ENCODE measurements at regions not wholly inside any gene's neighbourhood (a gene's known extent, or its start where the extent isn't known, plus 50 kb on each side); places are given as distances from the start of the nearest gene placed in this dataset.

DNA sequence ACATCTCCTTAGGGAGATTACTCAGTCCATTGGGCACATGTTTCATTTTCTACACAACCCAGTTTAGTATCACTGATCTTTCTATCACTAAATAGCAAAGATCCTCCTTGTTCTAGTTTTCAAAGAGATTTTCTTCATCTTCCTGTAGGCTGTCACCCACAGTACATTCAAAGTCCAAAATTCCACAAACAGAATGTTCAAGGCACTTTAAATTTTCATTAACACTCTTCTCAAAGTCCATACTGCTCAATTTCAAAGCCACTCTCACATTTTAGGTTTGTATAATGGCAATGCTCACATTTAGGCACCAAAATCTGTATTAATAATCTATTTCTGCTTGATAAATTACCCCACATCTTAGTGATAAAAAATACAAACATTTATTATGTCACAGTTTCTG lies 152.8 kb downstream of the FSIP2 start:
- no peaks in the 10 kb centered on the region for H3K27me3 ChIP-seq
- intact Hi-C loops (cut with DNase I; ENCODE audit: low total_unique reads) = no loop called here
- no peaks in the 10 kb centered on the region for H3K4me1 ChIP-seq
- no peak overlapping the region for H3K4me3 ChIP-seq
- no peaks in the 10 kb centered on the region for H3K36me3 ChIP-seq
- TF ChIP-seq EP300 (IDR thresholded peaks at IDR 0.05) = no peak
- no peak for TF ChIP-seq POLR2A (IDR thresholded peaks at IDR 0.05)
- TF ChIP-seq, protein P1, sequence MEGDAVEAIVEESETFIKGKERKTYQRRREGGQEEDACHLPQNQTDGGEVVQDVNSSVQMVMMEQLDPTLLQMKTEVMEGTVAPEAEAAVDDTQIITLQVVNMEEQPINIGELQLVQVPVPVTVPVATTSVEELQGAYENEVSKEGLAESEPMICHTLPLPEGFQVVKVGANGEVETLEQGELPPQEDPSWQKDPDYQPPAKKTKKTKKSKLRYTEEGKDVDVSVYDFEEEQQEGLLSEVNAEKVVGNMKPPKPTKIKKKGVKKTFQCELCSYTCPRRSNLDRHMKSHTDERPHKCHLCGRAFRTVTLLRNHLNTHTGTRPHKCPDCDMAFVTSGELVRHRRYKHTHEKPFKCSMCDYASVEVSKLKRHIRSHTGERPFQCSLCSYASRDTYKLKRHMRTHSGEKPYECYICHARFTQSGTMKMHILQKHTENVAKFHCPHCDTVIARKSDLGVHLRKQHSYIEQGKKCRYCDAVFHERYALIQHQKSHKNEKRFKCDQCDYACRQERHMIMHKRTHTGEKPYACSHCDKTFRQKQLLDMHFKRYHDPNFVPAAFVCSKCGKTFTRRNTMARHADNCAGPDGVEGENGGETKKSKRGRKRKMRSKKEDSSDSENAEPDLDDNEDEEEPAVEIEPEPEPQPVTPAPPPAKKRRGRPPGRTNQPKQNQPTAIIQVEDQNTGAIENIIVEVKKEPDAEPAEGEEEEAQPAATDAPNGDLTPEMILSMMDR (IDR thresholded peaks at IDR 0.05) = no peak
- TF ChIP-seq POLR2AphosphoS5 (IDR thresholded peaks at IDR 0.05) = no peak
- H3K27ac ChIP-seq = no peak overlapping the region
- no peak for DNase-seq
- H3K9me3 ChIP-seq = no peaks in the 10 kb centered on the region

DNA sequence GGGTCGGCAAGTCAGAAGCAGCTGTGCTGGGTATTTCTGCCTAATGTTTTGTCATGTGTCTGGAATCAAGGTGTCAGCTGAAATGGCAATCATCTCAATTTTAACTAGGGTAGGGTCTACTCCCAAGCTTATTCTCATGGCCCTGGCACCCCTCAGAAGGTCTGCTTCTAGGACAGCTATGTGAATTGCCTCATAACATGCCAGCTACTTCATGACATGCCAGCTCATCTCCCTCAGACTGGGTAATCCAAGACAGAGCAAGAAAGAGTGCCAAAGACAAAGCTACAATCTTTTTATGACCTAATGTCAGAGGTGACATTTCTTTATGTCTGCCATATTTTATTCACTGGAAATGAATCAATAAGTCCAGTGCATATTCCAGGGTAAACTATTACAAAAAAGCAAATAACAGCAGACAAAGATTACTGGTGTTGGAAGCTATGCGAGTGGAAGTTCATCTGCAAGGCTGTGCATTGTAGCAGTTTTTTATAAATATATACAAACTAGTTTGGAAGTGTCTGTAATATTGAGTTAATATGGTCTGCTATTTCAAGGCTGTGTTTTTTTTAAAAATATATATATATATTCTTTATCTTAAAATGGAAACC lies 153.3 kb downstream of the FSIP2 start:
- Histone ChIP-seq H3K27me3 (no peaks in the 10 kb centered on the region), H3K9me3 (no peaks in the 10 kb centered on the region), H3K4me3 (no peak overlapping the region), H3K27ac (no peak overlapping the region), H3K4me1 (no peaks in the 10 kb centered on the region), H3K36me3 (no peaks in the 10 kb centered on the region)
- intact Hi-C loops (cut with DNase I; ENCODE audit: low total_unique reads) = no loop called here
- 74 to 81% (median 78%) methylated on average over 2 of the region's 2 CpGs for WGBS, 5 donors
- TF ChIP-seq, protein P1 (IDR thresholded peaks at IDR 0.05) = no peak
- no peak for TF ChIP-seq EP300 (IDR thresholded peaks at IDR 0.05)
- TF ChIP-seq POLR2AphosphoS5 (IDR thresholded peaks at IDR 0.05) = no peak
- TF ChIP-seq POLR2A (IDR thresholded peaks at IDR 0.05) = no peak
- no peak for DNase-seq

DNA sequence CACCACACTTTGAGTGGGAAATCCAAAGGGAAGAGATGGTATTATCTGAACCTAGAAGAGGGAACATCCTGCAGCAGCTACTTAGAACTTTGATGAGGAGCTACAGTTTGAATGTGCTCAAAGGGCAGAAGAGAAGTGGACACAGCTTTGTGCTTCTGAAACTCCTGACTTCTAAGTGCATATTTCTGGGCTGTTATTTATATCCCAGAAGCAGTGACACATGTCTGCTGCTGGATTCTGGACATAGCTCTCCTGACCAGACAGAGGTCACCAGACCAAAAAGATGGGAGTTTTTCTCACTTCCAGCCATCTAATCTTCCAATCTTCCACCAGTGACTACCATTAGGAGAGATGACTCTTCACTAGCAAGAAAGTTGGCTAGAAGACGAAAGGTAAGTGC lies 153.9 kb downstream of the FSIP2 start:
- 85 to 92% (median 89%) methylated on average over 1 of the region's 1 CpG for WGBS, 5 donors
- H3K27me3 ChIP-seq = no peaks in the 10 kb centered on the region
- intact Hi-C loops (cut with DNase I; ENCODE audit: low total_unique reads) = no loop called here
- no peak for DNase-seq
- no peak overlapping the region for H3K27ac ChIP-seq
- TF ChIP-seq, protein P1 (IDR thresholded peaks at IDR 0.05) = no peak
- TF ChIP-seq POLR2AphosphoS5 (IDR thresholded peaks at IDR 0.05) = no peak
- TF ChIP-seq EP300 (IDR thresholded peaks at IDR 0.05) = no peak
- no peak for TF ChIP-seq POLR2A (IDR thresholded peaks at IDR 0.05)
- H3K4me1 ChIP-seq = no peaks in the 10 kb centered on the region
- no peak overlapping the region for H3K4me3 ChIP-seq
- H3K9me3 ChIP-seq = no peaks in the 10 kb centered on the region
- no peaks in the 10 kb centered on the region for H3K36me3 ChIP-seq

DNA sequence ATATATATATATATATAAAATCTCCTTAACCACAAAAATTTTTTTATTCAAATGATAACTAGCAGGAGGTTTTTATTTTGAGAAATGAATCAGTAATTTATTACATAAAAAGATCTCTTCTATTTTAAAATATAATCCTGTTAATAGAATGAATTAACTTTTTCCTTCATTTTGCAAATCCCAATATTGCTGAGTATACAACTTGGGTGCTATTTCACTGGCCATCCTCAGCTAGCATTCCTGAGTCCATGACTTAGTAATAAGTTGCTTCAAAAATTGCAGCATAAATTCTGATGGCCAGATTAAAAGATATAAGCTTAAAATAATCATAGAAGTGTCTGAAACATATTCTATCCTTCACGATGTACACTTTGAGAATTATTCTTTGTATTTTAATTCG lies 155.6 kb downstream of the FSIP2 start:
- Histone ChIP-seq H3K36me3 (no peaks in the 10 kb centered on the region), H3K27ac (no peak overlapping the region), H3K9me3 (no peaks in the 10 kb centered on the region), H3K4me3 (no peak overlapping the region), H3K4me1 (no peaks in the 10 kb centered on the region), H3K27me3 (no peaks in the 10 kb centered on the region)
- intact Hi-C loops (cut with DNase I; ENCODE audit: low total_unique reads) = no loop called here
- 91 to 95% (median 94%) methylated on average over 2 of the region's 2 CpGs for WGBS, 5 donors
- TF ChIP-seq POLR2AphosphoS5 (IDR thresholded peaks at IDR 0.05) = no peak
- TF ChIP-seq POLR2A (IDR thresholded peaks at IDR 0.05) = no peak
- TF ChIP-seq, protein P1 (IDR thresholded peaks at IDR 0.05) = no peak
- no peak for TF ChIP-seq EP300 (IDR thresholded peaks at IDR 0.05)
- no peak for DNase-seq
